GM23338 (cell line): ENCODE measurements at regions not wholly inside any gene's neighbourhood (a gene's known extent, or its start where the extent isn't known, plus 50 kb on each side); places are given as distances from the start of the nearest gene placed in this dataset.

ENCODE experiments used
- ATAC-seq: fragments of 200-7000 bp; cut with Tn5 transposase; 3 replicates; pipeline ENCODE4 v1.9.1; 2020
- DNase-seq: peaks from one replicate; pipeline ENCODE4 v3.0.0-alpha.2; 2015; ENCODE audit warnings: low spot score
- H2AFZ ChIP-seq: fragments of 200-600 bp; sonication (generic); 2 replicates; pipeline ENCODE4 v1.8.0; 2016; ENCODE audit warnings: antibody characterized with exemption, mild to moderate bottlenecking, moderate library complexity
- H3F3A ChIP-seq: fragments of 200-600 bp; sonication (generic); replicated peaks from 2 replicates; pipeline ENCODE4 v1.8.0; 2017; ENCODE audit warnings: antibody characterized with exemption, mixed run types, low read depth
- H3K27ac ChIP-seq: fragments of 200-600 bp; sonication (generic); 2 replicates; pipeline ENCODE4 v1.6.1; 2016; ENCODE audit warnings: low read depth
- H3K27me3 ChIP-seq: fragments of 200-600 bp; sonication (generic); 2 replicates; pipeline ENCODE4 v1.8.0; 2016; ENCODE audit warnings: mild to moderate bottlenecking, mixed run types, moderate library complexity; ENCODE audit not compliant: insufficient read depth
- H3K36me3 ChIP-seq: fragments of 200-600 bp; sonication (generic); 2 replicates; pipeline ENCODE4 v1.8.0; 2016; ENCODE audit warnings: mild to moderate bottlenecking; ENCODE audit not compliant: insufficient read depth
- H3K4me1 ChIP-seq: fragments of 200-600 bp; sonication (generic); 2 replicates; pipeline ENCODE4 v1.8.0; 2016; ENCODE audit warnings: mild to moderate bottlenecking, moderate library complexity; ENCODE audit not compliant: insufficient read depth
- H3K4me2 ChIP-seq: fragments of 200-600 bp; sonication (generic); 2 replicates; pipeline ENCODE4 v1.7.1; 2017; ENCODE audit warnings: mixed run types
- H3K4me3 ChIP-seq: fragments of 200-600 bp; sonication (generic); 2 replicates; pipeline ENCODE4 v1.6.1; 2016; ENCODE audit warnings: mixed run types
- H3K79me2 ChIP-seq: fragments of 200-600 bp; sonication (generic); replicated peaks from 2 replicates; pipeline ENCODE4 v1.8.0; 2017; ENCODE audit warnings: mild to moderate bottlenecking; ENCODE audit not compliant: insufficient read depth
- H3K9me2 ChIP-seq: fragments of 200-600 bp; sonication (generic); 2 replicates; pipeline ENCODE4 v1.8.0; 2017; ENCODE audit not compliant: insufficient read depth
- H4K20me1 ChIP-seq: fragments of 200-600 bp; sonication (generic); replicated peaks from 2 replicates; pipeline ENCODE4 v1.8.0; 2017; ENCODE audit warnings: mild to moderate bottlenecking; ENCODE audit not compliant: insufficient read depth
- H3K27ac Mint-ChIP-seq: 2 replicates; pipeline ENCODE4 v1.8.0; 2020; ENCODE audit warnings: inconsistent platforms, mild to moderate bottlenecking, moderate library complexity, mixed read lengths
- H3K27me3 Mint-ChIP-seq: 3 replicates; pipeline ENCODE4 v1.8.0; 2022; ENCODE audit warnings: low read depth, mild to moderate bottlenecking, moderate library complexity, mixed read lengths, inconsistent platforms; ENCODE audit not compliant: insufficient read depth, poor library complexity
- H3K36me3 Mint-ChIP-seq: 3 replicates; pipeline ENCODE4 v1.8.0; 2021; ENCODE audit warnings: low read depth, mild to moderate bottlenecking, inconsistent platforms, moderate library complexity, mixed read lengths
- H3K4me1 Mint-ChIP-seq: 3 replicates; pipeline ENCODE4 v1.8.0; 2020; ENCODE audit warnings: mild to moderate bottlenecking, inconsistent platforms, mixed read lengths
- H3K4me3 Mint-ChIP-seq: 3 replicates; pipeline ENCODE4 v1.8.0; 2021; ENCODE audit warnings: moderate library complexity, mild to moderate bottlenecking, inconsistent platforms, mixed read lengths
- H3K9me3 Mint-ChIP-seq: 3 replicates; pipeline ENCODE4 v1.8.0; 2020; ENCODE audit warnings: moderate library complexity, mild to moderate bottlenecking, inconsistent platforms, mixed read lengths
- CTCF ChIP-seq, 2 experiments: fragments of 200-600 bp in 1 of 2; sonication (generic) in 1 of 2; conservative IDR thresholded peaks; 2 replicates each; pipeline versions ENCODE4 v1.5.1 to v1.6.1; 2016 to 2017; ENCODE audit warnings: antibody characterized with exemption in 2 of 2, low read depth in 2 of 2, mild to moderate bottlenecking in 2 of 2, moderate library complexity in 1 of 2
- ETS1 ChIP-seq: IDR thresholded peaks from 2 replicates; pipeline ENCODE4 v1.6.1; 2016; ENCODE audit warnings: antibody characterized with exemption
- EZH2 ChIP-seq: fragments of 200-600 bp; sonication (generic); IDR thresholded peaks from one replicate; pipeline ENCODE4 v1.8.0; 2017; ENCODE audit warnings: antibody characterized with exemption, mild to moderate bottlenecking, low read depth; ENCODE audit not compliant: unreplicated experiment
- EZH2phosphoT487 ChIP-seq: fragments of 200-600 bp; sonication (generic); IDR thresholded peaks from one replicate; pipeline ENCODE4 v1.8.1; 2018; ENCODE audit warnings: antibody characterized with exemption; ENCODE audit not compliant: unreplicated experiment
- NANOG ChIP-seq: IDR thresholded peaks from 2 replicates; pipeline ENCODE4 v1.6.1; 2016; ENCODE audit warnings: antibody characterized with exemption, borderline replicate concordance
- POLR2AphosphoS5 ChIP-seq: IDR thresholded peaks from 2 replicates; pipeline ENCODE4 v1.6.1; 2016; ENCODE audit warnings: antibody characterized with exemption, low read depth
- STAT1 ChIP-seq: IDR thresholded peaks from one replicate; pipeline ENCODE4 v1.6.1; 2016; ENCODE audit warnings: antibody characterized with exemption; ENCODE audit not compliant: unreplicated experiment
- ZNF331 ChIP-seq: fragments of 250-450 bp; sonication (Bioruptor Pico); IDR thresholded peaks from 2 replicates; pipeline ENCODE4 v1.5.0; 2020; ENCODE audit warnings: low read depth, mild to moderate bottlenecking, moderate library complexity
- ZNF462 ChIP-seq: fragments of 250-450 bp; sonication (Bioruptor Pico); IDR thresholded peaks from 2 replicates; pipeline ENCODE4 v1.5.0; 2020; ENCODE audit warnings: mild to moderate bottlenecking, moderate library complexity

GRCh38 chr6:103862297-103862696 lies 997.4 kb downstream of the HACE1 start:
- no peaks in the 10 kb centered on the region for H3K27me3 ChIP-seq
- H3K27ac ChIP-seq: no peak overlapping the region
- no peaks in the 10 kb centered on the region for H4K20me1 ChIP-seq
- no peaks in the 10 kb centered on the region for H3K9me3 Mint-ChIP-seq
- no peaks in the 10 kb centered on the region for H3K4me1 ChIP-seq
- H3K79me2 ChIP-seq: no peaks in the 10 kb centered on the region
- no peaks in the 10 kb centered on the region for H3K4me1 Mint-ChIP-seq
- no peak overlapping the region for H3K27ac Mint-ChIP-seq
- H2AFZ ChIP-seq: no peak overlapping the region
- H3F3A ChIP-seq: no peaks in the 10 kb centered on the region
- H3K4me3 Mint-ChIP-seq: no peak overlapping the region
- no peaks in the 10 kb centered on the region for H3K9me2 ChIP-seq
- no peaks in the 10 kb centered on the region for H3K36me3 Mint-ChIP-seq
- DNase-seq (no peak), ATAC-seq (no peak)
- H3K27me3 Mint-ChIP-seq: no peaks in the 10 kb centered on the region
- no peak overlapping the region for H3K4me3 ChIP-seq
- H3K4me2 ChIP-seq: no peak overlapping the region
- H3K36me3 ChIP-seq: no peaks in the 10 kb centered on the region
- TF ChIP-seq EZH2phosphoT487: no peak
- TF ChIP-seq ETS1: no peak
- no peak for TF ChIP-seq STAT1
- no peak for TF ChIP-seq NANOG

GRCh38 chr6:103858003-103858402 lies 1001.7 kb downstream of the HACE1 start:
- H3K4me1 Mint-ChIP-seq: no peaks in the 10 kb centered on the region
- no peaks in the 10 kb centered on the region for H3K27me3 Mint-ChIP-seq
- no peaks in the 10 kb centered on the region for H3K9me3 Mint-ChIP-seq
- no peak overlapping the region for H3K27ac Mint-ChIP-seq
- DNase-seq (no peak), ATAC-seq (no peak)
- Histone ChIP-seq H3K36me3 (no peaks in the 10 kb centered on the region), H3K9me2 (no peaks in the 10 kb centered on the region), H3K4me2 (no peak overlapping the region), H3K4me1 (no peaks in the 10 kb centered on the region), H2AFZ (no peak overlapping the region), H3K27ac (no peak overlapping the region), H3K79me2 (no peaks in the 10 kb centered on the region), H3K27me3 (no peaks in the 10 kb centered on the region), H3F3A (no peaks in the 10 kb centered on the region), H4K20me1 (no peaks in the 10 kb centered on the region), H3K4me3 (no peak overlapping the region)
- no peak overlapping the region for H3K4me3 Mint-ChIP-seq
- H3K36me3 Mint-ChIP-seq: no peaks in the 10 kb centered on the region
- TF ChIP-seq EZH2phosphoT487 (no peak), EZH2 (no peak), CTCF (conservative IDR thresholded peaks at IDR 0.05; ENCODE audit: low read depth in 2 of 2) (no peak), ZNF331 (no peak)

- H3K9me2 ChIP-seq: no peaks in the 10 kb centered on the region
- no peak overlapping the region for H3K27ac ChIP-seq
- H3K36me3 Mint-ChIP-seq: no peaks in the 10 kb centered on the region
- H3K27me3 ChIP-seq: no peaks in the 10 kb centered on the region
- DNase-seq (no peak), ATAC-seq (no peak)
- no peaks in the 10 kb centered on the region for H3K4me1 ChIP-seq
- no peak overlapping the region for H3K4me3 Mint-ChIP-seq
- no peaks in the 10 kb centered on the region for H3K36me3 ChIP-seq
- no peak overlapping the region for H2AFZ ChIP-seq
- H3K4me2 ChIP-seq: no peak overlapping the region
- no peaks in the 10 kb centered on the region for H4K20me1 ChIP-seq
- no peaks in the 10 kb centered on the region for H3K9me3 Mint-ChIP-seq
- no peaks in the 10 kb centered on the region for H3K79me2 ChIP-seq
- no peaks in the 10 kb centered on the region for H3K4me1 Mint-ChIP-seq
- no peaks in the 10 kb centered on the region for H3F3A ChIP-seq
- no peak overlapping the region for H3K4me3 ChIP-seq
- H3K27ac Mint-ChIP-seq: no peak overlapping the region
- H3K27me3 Mint-ChIP-seq: no peaks in the 10 kb centered on the region
- no peak for TF ChIP-seq EZH2phosphoT487
- no peak for TF ChIP-seq NANOG
- TF ChIP-seq ZNF462 (CRISPR knock-in tag): no peak
- TF ChIP-seq POLR2AphosphoS5: no peak
- TF ChIP-seq STAT1: no peak
Observed at GRCh38 chr6:103855750-103856149, 1004.0 kb downstream of the HACE1 start.
